ENCODE measurements at regions not wholly inside any gene's neighbourhood (a gene's known extent, or its start where the extent isn't known, plus 50 kb on each side); places are given as distances from the start of the nearest gene placed in this dataset.

DNA sequence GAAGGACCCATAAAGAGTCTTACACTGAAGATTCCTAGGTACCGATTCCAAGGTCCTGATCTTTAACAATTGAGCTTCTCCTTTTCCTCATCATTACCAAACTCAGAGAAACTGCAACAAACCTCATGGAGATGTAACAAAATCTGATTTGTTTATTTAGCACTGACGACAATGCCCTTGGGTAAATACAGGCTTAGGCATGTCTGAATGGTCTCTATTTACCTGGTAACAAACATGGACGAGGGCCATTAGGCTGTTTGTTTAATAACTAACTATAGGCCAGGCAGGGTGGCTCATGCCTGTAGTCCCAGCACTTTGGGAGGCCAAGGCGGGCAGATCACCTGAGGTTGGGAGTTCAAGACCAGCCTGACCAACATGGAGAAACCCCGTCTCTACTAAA, 333.3 kb downstream of the AGTPBP1 start:
- no peaks in the 10 kb centered on the region for H3K36me3 Mint-ChIP-seq (ENCODE audit: unreplicated experiment)
- TF ChIP-seq, protein P1, sequence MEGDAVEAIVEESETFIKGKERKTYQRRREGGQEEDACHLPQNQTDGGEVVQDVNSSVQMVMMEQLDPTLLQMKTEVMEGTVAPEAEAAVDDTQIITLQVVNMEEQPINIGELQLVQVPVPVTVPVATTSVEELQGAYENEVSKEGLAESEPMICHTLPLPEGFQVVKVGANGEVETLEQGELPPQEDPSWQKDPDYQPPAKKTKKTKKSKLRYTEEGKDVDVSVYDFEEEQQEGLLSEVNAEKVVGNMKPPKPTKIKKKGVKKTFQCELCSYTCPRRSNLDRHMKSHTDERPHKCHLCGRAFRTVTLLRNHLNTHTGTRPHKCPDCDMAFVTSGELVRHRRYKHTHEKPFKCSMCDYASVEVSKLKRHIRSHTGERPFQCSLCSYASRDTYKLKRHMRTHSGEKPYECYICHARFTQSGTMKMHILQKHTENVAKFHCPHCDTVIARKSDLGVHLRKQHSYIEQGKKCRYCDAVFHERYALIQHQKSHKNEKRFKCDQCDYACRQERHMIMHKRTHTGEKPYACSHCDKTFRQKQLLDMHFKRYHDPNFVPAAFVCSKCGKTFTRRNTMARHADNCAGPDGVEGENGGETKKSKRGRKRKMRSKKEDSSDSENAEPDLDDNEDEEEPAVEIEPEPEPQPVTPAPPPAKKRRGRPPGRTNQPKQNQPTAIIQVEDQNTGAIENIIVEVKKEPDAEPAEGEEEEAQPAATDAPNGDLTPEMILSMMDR (IDR thresholded peaks at IDR 0.05): no peak
- no peak overlapping the region for H3K27ac Mint-ChIP-seq (ENCODE audit: unreplicated experiment)
- DNase-seq (ENCODE audit: extremely low spot score, unreplicated experiment): no peak
- no peak overlapping the region for H3K4me3 Mint-ChIP-seq (ENCODE audit: unreplicated experiment)
- no peaks in the 10 kb centered on the region for H3K4me1 Mint-ChIP-seq (ENCODE audit: unreplicated experiment)
- no peaks in the 10 kb centered on the region for H3K27me3 Mint-ChIP-seq (ENCODE audit: unreplicated experiment)
- H3K9me3 Mint-ChIP-seq (ENCODE audit: unreplicated experiment): no peaks in the 10 kb centered on the region

- peaks cover 2% of the 10 kb centered on the region for H3K27me3 Mint-ChIP-seq (ENCODE audit: unreplicated experiment)
Measured at GRCh38 chr9:85405566-85405950, 336.2 kb downstream of the AGTPBP1 start.

DNA sequence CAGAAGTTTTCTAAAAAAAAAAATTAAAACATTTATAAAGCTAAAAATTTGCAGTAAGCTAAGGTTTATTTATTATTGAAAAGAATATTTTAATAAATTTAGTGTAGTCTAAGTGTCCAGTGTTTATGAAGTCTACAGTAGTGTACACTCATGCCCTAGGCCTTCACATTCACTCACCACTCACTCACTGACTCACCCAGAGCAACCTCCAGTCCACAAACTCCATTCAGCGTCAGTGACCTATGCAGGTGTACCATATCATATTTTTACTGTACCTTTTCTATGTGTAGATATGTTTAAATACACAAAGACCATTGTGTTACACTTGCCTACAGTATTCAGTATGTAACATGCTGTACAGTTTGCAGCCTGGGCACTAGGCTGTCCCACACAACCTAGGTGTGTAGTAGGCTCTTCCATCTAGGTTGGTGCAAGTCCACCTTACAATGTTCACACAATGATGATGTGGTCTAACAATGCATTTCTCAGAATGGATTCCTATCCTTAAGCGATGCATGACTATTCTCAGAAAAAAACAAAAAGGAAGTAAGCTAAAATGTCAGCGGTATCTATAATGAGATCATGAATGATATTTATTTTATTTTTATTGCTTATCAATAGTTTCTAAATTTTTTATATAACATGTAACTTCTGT, 336.7 kb downstream of the AGTPBP1 start:
- TF ChIP-seq, protein P1 (IDR thresholded peaks at IDR 0.05): no peak
- no peak overlapping the region for H3K27ac Mint-ChIP-seq (ENCODE audit: unreplicated experiment)

More at GRCh38 chr9:85405566-85405950, 336.2 kb downstream of the AGTPBP1 start:
- no peaks in the 10 kb centered on the region for H3K36me3 Mint-ChIP-seq (ENCODE audit: unreplicated experiment)
- TF ChIP-seq, protein P1 (IDR thresholded peaks at IDR 0.05): no peak
- H3K9me3 Mint-ChIP-seq (ENCODE audit: unreplicated experiment): no peaks in the 10 kb centered on the region
- H3K4me1 Mint-ChIP-seq (ENCODE audit: unreplicated experiment): no peaks in the 10 kb centered on the region
- no peak overlapping the region for H3K4me3 Mint-ChIP-seq (ENCODE audit: unreplicated experiment)
- no peak overlapping the region for H3K27ac Mint-ChIP-seq (ENCODE audit: unreplicated experiment)
- DNase-seq (ENCODE audit: extremely low spot score, unreplicated experiment): no peak

GRCh38 chr9:85402551-85402950, 339.2 kb downstream of the AGTPBP1 start:
- no peak for DNase-seq (ENCODE audit: extremely low spot score, unreplicated experiment)
- Mint-ChIP-seq H3K9me3 (ENCODE audit: unreplicated experiment) (no peaks in the 10 kb centered on the region), H3K4me3 (ENCODE audit: unreplicated experiment) (no peak overlapping the region), H3K27me3 (ENCODE audit: unreplicated experiment) (peaks cover 2% of the 10 kb centered on the region), H3K27ac (ENCODE audit: unreplicated experiment) (no peak overlapping the region), H3K4me1 (ENCODE audit: unreplicated experiment) (no peaks in the 10 kb centered on the region), H3K36me3 (ENCODE audit: unreplicated experiment) (no peaks in the 10 kb centered on the region)
- TF ChIP-seq, protein P1 (IDR thresholded peaks at IDR 0.05): no peak

More for the DNA sequence above, 336.7 kb downstream of the AGTPBP1 start:
- Mint-ChIP-seq H3K4me1 (ENCODE audit: unreplicated experiment) (no peaks in the 10 kb centered on the region), H3K9me3 (ENCODE audit: unreplicated experiment) (no peaks in the 10 kb centered on the region), H3K36me3 (ENCODE audit: unreplicated experiment) (no peaks in the 10 kb centered on the region), H3K27me3 (ENCODE audit: unreplicated experiment) (peaks cover 2% of the 10 kb centered on the region), H3K4me3 (ENCODE audit: unreplicated experiment) (no peak overlapping the region)
- DNase-seq (ENCODE audit: extremely low spot score, unreplicated experiment): no peak

- H3K27ac Mint-ChIP-seq (ENCODE audit: unreplicated experiment): no peak overlapping the region
- H3K9me3 Mint-ChIP-seq (ENCODE audit: unreplicated experiment): no peaks in the 10 kb centered on the region
- no peak for DNase-seq (ENCODE audit: extremely low spot score, unreplicated experiment)
- TF ChIP-seq, protein P1 (IDR thresholded peaks at IDR 0.05): no peak
- H3K4me1 Mint-ChIP-seq (ENCODE audit: unreplicated experiment): no peaks in the 10 kb centered on the region
- H3K4me3 Mint-ChIP-seq (ENCODE audit: unreplicated experiment): no peak overlapping the region
- H3K36me3 Mint-ChIP-seq (ENCODE audit: unreplicated experiment): no peaks in the 10 kb centered on the region
- peaks cover 2% of the 10 kb centered on the region for H3K27me3 Mint-ChIP-seq (ENCODE audit: unreplicated experiment)
Measured at GRCh38 chr9:85401998-85402397, 339.8 kb downstream of the AGTPBP1 start.

Measured in osteocyte (in vitro differentiated cells).